ENCODE measurements at regions not wholly inside any gene's neighbourhood (a gene's known extent, or its start where the extent isn't known, plus 50 kb on each side); places are given as distances from the start of the nearest gene placed in this dataset.

DNA sequence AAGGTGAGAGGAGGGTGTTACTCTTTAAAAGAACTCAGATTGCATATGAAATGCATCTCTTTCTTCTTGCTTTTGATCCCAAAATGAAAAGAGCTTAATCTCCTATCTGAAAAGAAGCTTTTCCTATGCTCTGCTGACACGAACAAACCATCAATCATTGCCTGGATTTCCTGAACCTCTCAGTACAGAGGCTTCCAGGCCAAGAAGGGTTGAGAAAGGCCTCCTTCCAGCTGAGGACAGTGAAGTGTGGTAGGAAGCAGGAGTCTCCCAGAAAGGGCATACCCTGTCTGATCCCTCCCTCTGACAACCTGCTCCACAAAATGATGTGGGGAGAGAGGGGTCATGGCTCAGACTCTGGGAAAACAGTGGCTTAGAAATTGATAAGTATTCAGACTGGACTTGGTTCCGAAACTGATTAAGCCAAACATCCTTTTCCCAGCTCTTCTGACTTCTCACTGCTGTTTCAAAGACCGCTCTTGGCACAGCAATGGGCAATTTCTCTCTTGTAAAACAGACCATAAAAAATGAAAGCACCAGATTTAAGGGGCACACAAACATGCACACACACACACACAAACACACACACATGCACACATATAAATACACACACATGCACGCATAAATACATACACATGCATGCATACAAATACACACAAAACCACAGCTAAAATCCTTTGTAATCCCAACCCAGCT lies 310.3 kb downstream of the SIPA1L2 start:
- no peak overlapping the region for H2BK120ac ChIP-seq (ENCODE audit: low read depth, low read length, poor library complexity, severe bottlenecking)
- H2BK5ac ChIP-seq (ENCODE audit: insufficient read length, low read length), result no peak overlapping the region
- TF ChIP-seq, protein P1, sequence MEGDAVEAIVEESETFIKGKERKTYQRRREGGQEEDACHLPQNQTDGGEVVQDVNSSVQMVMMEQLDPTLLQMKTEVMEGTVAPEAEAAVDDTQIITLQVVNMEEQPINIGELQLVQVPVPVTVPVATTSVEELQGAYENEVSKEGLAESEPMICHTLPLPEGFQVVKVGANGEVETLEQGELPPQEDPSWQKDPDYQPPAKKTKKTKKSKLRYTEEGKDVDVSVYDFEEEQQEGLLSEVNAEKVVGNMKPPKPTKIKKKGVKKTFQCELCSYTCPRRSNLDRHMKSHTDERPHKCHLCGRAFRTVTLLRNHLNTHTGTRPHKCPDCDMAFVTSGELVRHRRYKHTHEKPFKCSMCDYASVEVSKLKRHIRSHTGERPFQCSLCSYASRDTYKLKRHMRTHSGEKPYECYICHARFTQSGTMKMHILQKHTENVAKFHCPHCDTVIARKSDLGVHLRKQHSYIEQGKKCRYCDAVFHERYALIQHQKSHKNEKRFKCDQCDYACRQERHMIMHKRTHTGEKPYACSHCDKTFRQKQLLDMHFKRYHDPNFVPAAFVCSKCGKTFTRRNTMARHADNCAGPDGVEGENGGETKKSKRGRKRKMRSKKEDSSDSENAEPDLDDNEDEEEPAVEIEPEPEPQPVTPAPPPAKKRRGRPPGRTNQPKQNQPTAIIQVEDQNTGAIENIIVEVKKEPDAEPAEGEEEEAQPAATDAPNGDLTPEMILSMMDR (conservative IDR thresholded peaks at IDR 0.05), result no peak
- H3K4ac ChIP-seq (ENCODE audit: low read depth, low read length), result no peak overlapping the region
- 0 out of 5 replicates have a peak overlapping the region, but pooled peaks of 1 of the 2 experiments have one; percentile 9 for H3K4me3 Mint-ChIP-seq
- peaks cover 0 to 5% (median 0%) of the 10 kb centered on the region in 3 experiments; a peak in 2 of 7 replicates for H3K36me3 Mint-ChIP-seq (ENCODE audit: insufficient read depth in 1 of 3, low read depth in 3 of 3)
- no peaks in the 10 kb centered on the region for H3K79me1 ChIP-seq (ENCODE audit: insufficient read depth, low read depth, low read length, poor library complexity, severe bottlenecking)
- H3K23me2 ChIP-seq (ENCODE audit: insufficient read length, low read depth, low read length, poor library complexity, severe bottlenecking), result no peaks in the 10 kb centered on the region
- no peak overlapping the region for H3K4me2 ChIP-seq (ENCODE audit: insufficient read depth, insufficient read length, low read length)
- no peak overlapping the region for H3K27ac ChIP-seq (ENCODE audit: insufficient read length, low read depth, low read length)
- H3K27ac Mint-ChIP-seq, result no peak overlapping the region; a peak in 1 of 7 replicates
- H3K56ac ChIP-seq (ENCODE audit: insufficient read length, low read depth, low read length), result no peak overlapping the region
- H3K4me1 Mint-ChIP-seq, result peaks cover 17 to 21% of the 10 kb centered on the region in 2 experiments
- no peaks in the 10 kb centered on the region for H3K27me3 ChIP-seq (ENCODE audit: insufficient read depth, low read length)
- no peak overlapping the region for H2BK15ac ChIP-seq (ENCODE audit: low read depth, low read length)
- no peak overlapping the region for H4K5ac ChIP-seq (ENCODE audit: insufficient read length, low read depth, low read length)
- H3K9me3 Mint-ChIP-seq, result peaks cover 2 to 7% of the 10 kb centered on the region in 2 experiments; a peak in 1 of 5 replicates
- H3K23ac ChIP-seq (ENCODE audit: insufficient read length, low read depth, low read length), result no peak overlapping the region
- no CpG with 5 or more reads among the region's 4 CpGs for WGBS (ENCODE audit: extremely low coverage, insufficient read length, low lambda C conversion rate)
- no peak for DNase-seq
- 0 out of 2 replicates have a peak, but pooled peaks cover 2% of the 10 kb centered on the region for H3K4me1 ChIP-seq (ENCODE audit: insufficient read depth, low read length)
- no peak overlapping the region for H3K9ac ChIP-seq (ENCODE audit: extremely low read depth, insufficient read length, low read length)
- no peak overlapping the region for H3K18ac ChIP-seq (ENCODE audit: insufficient read length, low read depth, low read length)
- H3K27me3 Mint-ChIP-seq (ENCODE audit: low read depth), result no peaks in the 10 kb centered on the region; the same call in 1 of the 2 replicates
- H4K91ac ChIP-seq (ENCODE audit: insufficient read length, low read depth, low read length), result no peak overlapping the region
- H4K20me1 ChIP-seq (ENCODE audit: control insufficient read depth, insufficient read depth, insufficient read length), result no peaks in the 10 kb centered on the region
- H2AFZ ChIP-seq (ENCODE audit: low read length), result no peak overlapping the region
- H2AK5ac ChIP-seq (ENCODE audit: insufficient read length, low read length), result no peak overlapping the region
- 0 out of 2 replicates have a peak overlapping the region, but pooled peaks have one; percentile 8 for H3K14ac ChIP-seq (ENCODE audit: insufficient read depth, low read length)
- H3K79me2 ChIP-seq (ENCODE audit: insufficient read depth, low read length), result no peaks in the 10 kb centered on the region
- no peak overlapping the region for H2BK20ac ChIP-seq (ENCODE audit: low read depth, low read length, poor library complexity, severe bottlenecking)
- no peak overlapping the region for H3T11ph ChIP-seq (ENCODE audit: low read length)
- no peak overlapping the region for H2BK12ac ChIP-seq (ENCODE audit: insufficient read length, low read depth, low read length)
- H4K8ac ChIP-seq (replicated peaks; ENCODE audit: insufficient read length, low read depth, low read length), result no peak overlapping the region
- no peaks in the 10 kb centered on the region for H3K9me3 ChIP-seq (ENCODE audit: control insufficient read depth, low read depth, low read length)
